HG03139 (cell line): ENCODE measurements at regions not wholly inside any gene's neighbourhood (a gene's known extent, or its start where the extent isn't known, plus 50 kb on each side); places are given as distances from the start of the nearest gene placed in this dataset.
"Not testable (repeated sequence)": the region's sequence is repeated elsewhere in the genome, so short reads cannot be mapped to it uniquely, and the experiment has no call there.

Experiments used
- ATAC-seq: cut with Tn5 transposase; IDR thresholded peaks from one replicate; pipeline ENCODE4 v1.9.1; 2021; ENCODE audit not compliant: unreplicated experiment

GRCh38 chr2:194723446-194723845 lies 933.6 kb upstream of the SLC39A10 start:
- no peak for ATAC-seq

GRCh38 chr2:194721227-194721626 lies 935.8 kb upstream of the SLC39A10 start:
- no peak for ATAC-seq

DNA sequence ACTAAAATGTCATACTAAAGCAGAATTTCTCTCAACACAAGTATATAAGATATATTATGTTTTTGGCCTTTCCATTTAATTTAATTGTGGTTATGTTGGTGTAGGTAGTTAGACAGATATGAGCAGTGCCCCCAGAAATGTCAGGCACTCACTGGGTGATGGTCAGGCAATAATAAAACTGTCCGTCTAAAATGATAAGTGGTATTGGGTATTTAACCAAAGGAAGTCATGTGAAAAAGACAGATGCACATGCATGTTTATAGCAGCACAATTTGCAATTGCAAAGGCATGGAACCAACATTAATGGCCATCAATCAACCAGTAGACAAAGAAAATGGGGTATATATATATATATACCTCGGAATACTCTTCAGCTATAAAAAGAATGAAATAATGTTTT lies 936.6 kb upstream of the SLC39A10 start:
- ATAC-seq = no peak

DNA sequence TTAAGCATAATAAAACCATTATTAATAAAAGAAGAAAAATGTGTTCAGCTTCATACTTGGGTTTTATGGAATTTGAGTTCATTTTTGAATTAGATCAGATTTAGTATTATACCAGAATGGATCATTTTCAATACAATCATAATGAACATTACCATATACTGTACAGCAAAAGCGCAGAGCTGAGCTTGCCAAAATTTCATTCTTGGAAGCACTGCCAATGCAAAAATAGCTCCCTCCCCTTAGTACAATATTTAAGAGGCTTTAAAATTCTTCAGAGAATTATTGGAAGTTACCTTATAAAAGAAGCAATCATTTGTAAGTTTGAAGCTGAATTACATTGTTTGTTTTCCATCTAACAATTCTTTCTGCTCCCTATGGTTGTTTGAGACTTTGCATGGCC lies 938.1 kb upstream of the SLC39A10 start:
- ATAC-seq = no peak

- no peak for ATAC-seq
Observed at GRCh38 chr2:194714541-194714940, 942.5 kb upstream of the SLC39A10 start.

- no peak for ATAC-seq
Observed at GRCh38 chr2:194709840-194710239, 947.2 kb upstream of the SLC39A10 start.

DNA sequence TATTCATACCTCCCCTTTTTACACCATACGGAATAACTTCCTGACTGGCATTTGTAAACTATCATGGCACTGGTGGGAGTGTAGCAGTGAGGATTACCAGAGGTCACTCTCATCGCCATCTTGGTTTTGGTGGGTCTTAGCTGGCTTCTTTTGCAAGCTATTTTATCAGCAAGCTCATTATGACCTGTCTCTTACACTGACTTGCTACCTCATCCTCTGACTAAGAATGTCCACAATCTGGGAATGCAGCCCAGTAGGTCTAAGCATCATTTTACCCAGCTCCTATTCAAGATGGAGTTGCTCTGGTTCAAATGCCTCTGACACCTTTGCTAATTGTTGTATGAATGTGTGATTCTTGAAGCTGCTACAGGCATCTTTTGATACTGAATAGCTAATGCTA lies 950.8 kb upstream of the SLC39A10 start:
- no peak for ATAC-seq

DNA sequence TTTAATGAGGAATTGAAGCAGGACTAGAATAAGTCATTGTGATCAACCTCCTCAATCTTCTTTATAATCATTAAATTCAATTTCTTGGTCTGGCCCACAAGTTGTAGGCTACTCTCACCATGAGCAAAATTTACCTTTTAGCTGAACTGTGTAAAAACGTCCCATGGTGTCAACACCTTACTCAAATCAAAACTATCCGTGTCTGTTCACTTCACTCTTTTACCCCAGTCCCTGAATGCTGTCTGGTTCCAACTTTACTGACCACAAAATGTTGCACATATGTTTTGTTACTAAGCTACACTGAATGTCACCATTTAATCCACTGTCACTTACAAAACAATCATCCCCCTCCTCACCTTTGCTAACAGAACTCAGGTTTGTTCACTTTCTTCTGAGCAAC lies 951.6 kb upstream of the SLC39A10 start:
- ATAC-seq = no peak

- no peak for ATAC-seq
Observed at GRCh38 chr2:194700726-194701125, 956.3 kb upstream of the SLC39A10 start.

DNA sequence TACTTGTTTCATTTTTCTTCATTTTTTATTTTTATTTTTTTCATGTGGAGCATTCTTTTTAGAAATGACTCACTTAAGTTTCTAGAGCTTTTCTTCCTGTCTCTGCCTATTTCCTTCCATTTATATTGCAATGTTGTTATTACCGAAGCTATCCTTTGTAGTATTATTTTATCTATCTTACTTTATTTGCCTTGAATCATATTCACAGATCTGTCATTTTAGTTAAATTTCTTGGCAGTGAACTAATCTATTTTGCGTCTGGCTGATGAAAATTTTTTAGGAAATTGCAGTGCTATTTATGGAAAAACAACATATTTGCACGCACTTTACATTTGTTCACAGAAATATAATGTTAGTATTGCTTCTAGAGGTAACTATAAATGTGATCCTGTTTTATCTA lies 956.9 kb upstream of the SLC39A10 start:
- no peak for ATAC-seq

DNA sequence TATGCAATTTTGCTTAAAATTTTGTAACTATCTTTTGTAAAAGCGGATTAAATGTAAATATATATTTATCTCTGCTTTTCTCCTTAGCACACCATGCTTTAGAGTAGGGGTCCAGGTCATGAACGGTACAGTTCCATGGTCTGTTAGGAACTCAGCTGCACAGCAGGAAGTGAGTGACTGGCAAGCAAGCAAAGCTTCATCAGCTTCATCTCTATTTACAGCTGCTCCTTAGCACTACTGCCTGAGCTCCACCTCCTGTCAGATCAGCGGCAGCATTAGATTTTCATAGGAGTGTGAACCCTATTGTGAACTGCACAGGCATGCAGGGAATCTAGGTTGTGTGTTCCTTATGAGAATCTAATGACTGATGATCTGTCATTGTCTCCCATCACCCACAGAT lies 959.0 kb upstream of the SLC39A10 start:
- ATAC-seq = no peak

GRCh38 chr2:194697439-194697838 lies 959.6 kb upstream of the SLC39A10 start:
- ATAC-seq = no peak

- ATAC-seq = no peak
Observed at GRCh38 chr2:194696690-194697089, 960.3 kb upstream of the SLC39A10 start.

- ATAC-seq = no peak
Observed at GRCh38 chr2:194686569-194686968, 970.5 kb upstream of the SLC39A10 start.

GRCh38 chr2:194674043-194674442 lies 983.0 kb upstream of the SLC39A10 start:
- no peak for ATAC-seq

GRCh38 chr2:194672994-194673393 lies 984.0 kb upstream of the SLC39A10 start:
- ATAC-seq = no peak

DNA sequence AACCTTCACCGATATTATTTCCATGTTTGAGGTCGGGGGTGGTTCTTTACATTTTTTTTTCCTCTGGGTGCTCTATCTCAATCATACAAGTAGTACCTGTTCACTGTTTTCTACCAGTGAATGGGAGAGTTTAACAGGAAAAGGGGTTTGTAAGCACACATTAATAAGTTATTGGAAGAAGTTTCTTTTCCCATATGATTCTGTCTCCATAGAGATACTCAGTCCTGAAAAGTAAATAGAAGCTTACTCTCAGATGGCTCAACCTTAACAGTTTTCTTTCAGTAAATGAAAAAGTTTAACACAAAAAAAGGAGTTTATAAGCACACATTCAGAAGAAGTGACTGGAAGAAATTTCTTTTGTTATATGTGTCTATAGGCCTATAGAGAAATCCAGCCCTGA lies 995.6 kb upstream of the SLC39A10 start:
- ATAC-seq = no peak

DNA sequence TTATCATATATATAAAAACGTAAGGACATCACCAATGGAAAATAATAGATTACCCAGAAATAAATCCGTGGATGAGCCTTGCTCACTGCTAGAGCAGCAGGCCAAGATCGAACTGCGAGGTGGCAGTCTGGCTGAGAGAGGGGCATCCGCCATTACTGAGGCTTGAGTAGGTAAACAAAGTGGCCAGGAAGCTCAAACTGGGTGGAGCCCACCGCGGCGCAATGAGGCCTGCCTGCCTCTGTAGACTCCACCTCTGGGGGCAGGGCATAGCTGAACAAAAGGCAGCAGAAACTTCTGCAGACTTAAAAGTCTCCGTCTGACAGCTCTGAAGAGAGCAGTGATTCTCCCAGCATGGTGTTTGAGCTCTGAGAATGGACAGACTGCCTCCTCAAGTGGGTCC lies 1018.0 kb upstream of the SLC39A10 start:
- ATAC-seq = not testable (repeated sequence)

DNA sequence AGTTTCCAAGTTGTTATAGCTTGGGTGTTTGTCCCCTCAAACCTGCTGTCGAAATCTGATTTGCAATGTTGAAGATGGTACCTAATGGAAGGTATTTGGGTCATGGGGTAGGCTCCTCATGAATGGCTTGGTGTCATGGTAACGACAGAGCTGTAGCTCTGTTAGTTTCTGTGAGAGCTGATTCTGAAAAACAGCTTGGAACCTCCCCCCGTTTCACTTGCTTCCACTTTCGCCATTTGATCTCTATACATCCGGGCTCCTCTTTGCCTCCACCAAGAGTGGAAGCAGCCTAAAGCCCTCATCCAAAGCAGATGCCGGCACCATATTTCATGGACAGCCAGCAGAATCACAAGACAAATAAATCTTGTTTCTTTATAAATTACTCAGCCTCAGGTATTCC lies 1035.1 kb upstream of the SLC39A10 start:
- ATAC-seq = no peak

GRCh38 chr2:194619366-194619765 lies 1037.7 kb upstream of the SLC39A10 start:
- ATAC-seq = no peak

- no peak for ATAC-seq
Observed at GRCh38 chr2:194618432-194618831, 1038.6 kb upstream of the SLC39A10 start.

- ATAC-seq = peak; percentile 72
Observed at GRCh38 chr2:194616334-194616733, 1040.7 kb upstream of the SLC39A10 start.

GRCh38 chr2:194610297-194610696 lies 1046.7 kb upstream of the SLC39A10 start:
- ATAC-seq = no peak

- no peak for ATAC-seq
Observed at GRCh38 chr2:194603429-194603828, 1053.6 kb upstream of the SLC39A10 start.
